ENCODE measurements at regions not wholly inside any gene's neighbourhood (a gene's known extent, or its start where the extent isn't known, plus 50 kb on each side); places are given as distances from the start of the nearest gene placed in this dataset.

DNA sequence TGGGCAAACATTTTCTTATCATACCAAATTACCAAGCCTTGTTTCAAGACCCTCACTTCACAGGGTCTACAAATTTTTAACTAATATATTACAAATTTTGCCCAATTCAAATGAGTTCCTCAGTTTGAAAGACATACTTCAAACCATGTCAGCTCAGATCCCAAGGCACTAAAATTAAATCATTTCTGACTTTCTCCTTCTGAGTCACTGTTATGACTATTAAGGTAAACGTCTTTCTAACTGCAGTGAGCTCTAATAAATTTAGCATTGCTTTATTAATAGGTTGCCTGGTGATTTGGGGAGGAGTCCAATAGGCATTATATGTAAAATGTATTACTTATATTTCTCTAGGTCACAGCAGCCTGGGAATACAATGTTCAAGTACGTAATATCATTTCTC lies 158.2 kb upstream of the ARHGEF26 start:
- 19 to 54% (median 42%) methylated on average over 2 of the region's 2 CpGs for WGBS, 5 donors
- TF ChIP-seq POLR2AphosphoS5 (IDR thresholded peaks at IDR 0.05) (no peak), POLR2A (IDR thresholded peaks at IDR 0.05) (no peak), CTCF (IDR thresholded peaks at IDR 0.05 in 8 of 11, conservative IDR thresholded peaks at IDR 0.05 in 3 of 11) (no peak)
- Histone ChIP-seq H3K4me1 (no peaks in the 10 kb centered on the region), H3K27me3 (replicated peaks in 1 of 7) (no peaks in the 10 kb centered on the region), H3K27ac (no peak overlapping the region), H3K9me3 (peaks cover 0 to 4% (median 0%) of the 10 kb centered on the region in 8 donors), H3K36me3 (no peaks in the 10 kb centered on the region), H3K4me3 (no peak overlapping the region)
- DNase-seq: no peak
- intact Hi-C loops (cut with DNase I; ENCODE audit: low total_unique reads): no loop called here

DNA sequence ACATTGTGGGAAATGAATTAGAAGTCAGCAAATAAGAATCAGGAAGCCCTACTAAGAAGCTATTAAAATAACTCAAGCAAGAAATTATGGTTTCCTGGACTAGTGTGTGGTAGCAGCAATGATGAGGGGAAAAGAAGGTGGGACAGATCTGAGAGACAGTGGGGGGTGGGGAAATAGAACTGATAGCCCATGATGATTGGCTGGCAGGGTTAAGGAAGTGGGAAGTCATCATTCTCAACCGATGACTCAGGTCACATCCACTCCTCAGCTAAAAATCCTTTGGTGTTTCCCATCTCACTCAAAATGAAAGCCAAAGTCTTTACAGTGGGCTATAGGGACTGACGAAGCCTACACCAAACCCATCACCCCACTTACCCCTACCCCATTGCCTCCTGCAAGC lies 153.9 kb upstream of the ARHGEF26 start:
- H3K27me3 ChIP-seq (replicated peaks in 1 of 7): no peaks in the 10 kb centered on the region
- H3K27ac ChIP-seq: no peak overlapping the region
- H3K4me1 ChIP-seq: no peaks in the 10 kb centered on the region
- no peak overlapping the region for H3K4me3 ChIP-seq
- H3K36me3 ChIP-seq: no peaks in the 10 kb centered on the region
- intact Hi-C loops (cut with DNase I; ENCODE audit: low total_unique reads): no loop called here
- no peak for DNase-seq
- 72 to 86% (median 80%) methylated on average over 2 of the region's 2 CpGs for WGBS, 5 donors
- H3K9me3 ChIP-seq: peaks cover 0 to 4% (median 0%) of the 10 kb centered on the region in 8 donors
- no peak for TF ChIP-seq POLR2A (IDR thresholded peaks at IDR 0.05)
- no peak for TF ChIP-seq CTCF (IDR thresholded peaks at IDR 0.05 in 8 of 11, conservative IDR thresholded peaks at IDR 0.05 in 3 of 11)
- no peak for TF ChIP-seq POLR2AphosphoS5 (IDR thresholded peaks at IDR 0.05)

- no peak for DNase-seq
- H3K4me3 ChIP-seq: no peak overlapping the region
- H3K9me3 ChIP-seq: peaks cover 0 to 4% (median 0%) of the 10 kb centered on the region in 8 donors
- TF ChIP-seq POLR2AphosphoS5 (IDR thresholded peaks at IDR 0.05) (no peak), POLR2A (IDR thresholded peaks at IDR 0.05) (no peak), CTCF (IDR thresholded peaks at IDR 0.05 in 8 of 11, conservative IDR thresholded peaks at IDR 0.05 in 3 of 11) (no peak)
- no peaks in the 10 kb centered on the region for H3K36me3 ChIP-seq
- no peaks in the 10 kb centered on the region for H3K27me3 ChIP-seq (replicated peaks in 1 of 7)
- no peaks in the 10 kb centered on the region for H3K4me1 ChIP-seq
- intact Hi-C loops (cut with DNase I; ENCODE audit: low total_unique reads): no loop called here
- no peak overlapping the region for H3K27ac ChIP-seq
Observed at GRCh38 chr3:153970047-153970446, 151.1 kb upstream of the ARHGEF26 start.

- Histone ChIP-seq H3K4me3 (no peak overlapping the region), H3K9me3 (no peaks in the 10 kb centered on the region), H3K27ac (no peak overlapping the region), H3K27me3 (replicated peaks in 1 of 7) (no peaks in the 10 kb centered on the region), H3K36me3 (no peaks in the 10 kb centered on the region), H3K4me1 (no peaks in the 10 kb centered on the region)
- DNase-seq: no peak
- intact Hi-C loops (cut with DNase I; ENCODE audit: low total_unique reads): no loop called here
- 2 to 7% (median 5%) methylated on average over 1 of the region's 1 CpG for WGBS, 5 donors
- TF ChIP-seq POLR2AphosphoS5 (IDR thresholded peaks at IDR 0.05) (no peak), POLR2A (IDR thresholded peaks at IDR 0.05) (no peak), CTCF (IDR thresholded peaks at IDR 0.05 in 8 of 11, conservative IDR thresholded peaks at IDR 0.05 in 3 of 11) (no peak)
Observed at GRCh38 chr3:153970741-153971347, 150.3 kb upstream of the ARHGEF26 start.

Data from spleen (tissue), 11 donors.